Upper lobe of left lung (tissue), 6 donors: ENCODE measurements at regions not wholly inside any gene's neighbourhood (a gene's known extent, or its start where the extent isn't known, plus 50 kb on each side); places are given as distances from the start of the nearest gene placed in this dataset.

ENCODE experiments used
- ATAC-seq, 2 donors: fragments of 200-7000 bp; cut with Tn5 transposase; one replicate each; pipeline ENCODE4 v1.9.1; 2022; ENCODE audit warnings: mild to moderate bottlenecking in 2 of 2, moderate library complexity in 2 of 2; ENCODE audit not compliant: low FRiP score in 2 of 2
- DNase-seq, 2 donors: peaks; one replicate each; pipeline ENCODE4 v3.0.0-alpha.2; 2019 to 2020
- H3K27ac ChIP-seq, 4 donors: fragments of 200-600 bp; sonication (generic); one replicate each; pipeline ENCODE4 v1.5.1; 2016 to 2019
- H3K27me3 ChIP-seq, 4 donors: fragments of 200-600 bp; sonication (generic); one replicate each; pipeline ENCODE4 v1.5.1; 2017 to 2019
- H3K36me3 ChIP-seq, 4 donors: fragments of 200-600 bp; sonication (generic); one replicate each; pipeline ENCODE4 v1.5.1; 2016 to 2019
- H3K4me1 ChIP-seq, 4 donors: fragments of 200-600 bp; sonication (generic); one replicate each; pipeline ENCODE4 v1.5.1; 2018 to 2019
- H3K4me3 ChIP-seq, 4 donors: fragments of 200-600 bp; sonication (generic); one replicate each; pipeline ENCODE4 v1.5.1; 2017 to 2019; ENCODE audit warnings: mild to moderate bottlenecking in 2 of 4, moderate library complexity in 1 of 4
- H3K9me3 ChIP-seq, 4 donors: fragments of 200-600 bp; sonication (generic); one replicate each; pipeline ENCODE4 v1.5.1; 2018 to 2019
- CTCF ChIP-seq, 6 experiments: fragments of 450-650 bp in 4 of 6; fragments of 200-600 bp in 2 of 6; sonication (generic) in 2 of 6; IDR thresholded peaks; one replicate each; pipeline ENCODE4 v1.5.1; 2016 to 2019; ENCODE audit warnings: antibody characterized with exemption in 6 of 6
- EP300 ChIP-seq, 4 donors: sonication (generic); formaldehyde crosslinking; IDR thresholded peaks; one replicate each; pipeline ENCODE4 v1.5.1; 2017; ENCODE audit warnings: antibody characterized with exemption in 4 of 4, control low read depth in 2 of 4
- POLR2A ChIP-seq, 4 donors: fragments of 450-650 bp; IDR thresholded peaks; one replicate each; pipeline ENCODE4 v1.5.1; 2016 to 2017; ENCODE audit warnings: antibody characterized with exemption in 4 of 4, mild to moderate bottlenecking in 2 of 4
- POLR2AphosphoS5 ChIP-seq, 2 donors: sonication (generic); formaldehyde crosslinking; IDR thresholded peaks; one replicate each; pipeline ENCODE4 v1.5.1; 2017; ENCODE audit warnings: antibody characterized with exemption in 2 of 2
- WGBS, 2 donors: methylation state at CpG; one replicate each; pipeline ENCODE4 v1.1.5; 2017 to 2018; 5-methylcytosine and 5-hydroxymethylcytosine counted together
- donor health status: DM: no; HTN: no; CAD: no; lungs with moderate emphysema.
- donor health status: DM: no; HTN: yes; CAD: no; lungs with severe emphysema.

DNA sequence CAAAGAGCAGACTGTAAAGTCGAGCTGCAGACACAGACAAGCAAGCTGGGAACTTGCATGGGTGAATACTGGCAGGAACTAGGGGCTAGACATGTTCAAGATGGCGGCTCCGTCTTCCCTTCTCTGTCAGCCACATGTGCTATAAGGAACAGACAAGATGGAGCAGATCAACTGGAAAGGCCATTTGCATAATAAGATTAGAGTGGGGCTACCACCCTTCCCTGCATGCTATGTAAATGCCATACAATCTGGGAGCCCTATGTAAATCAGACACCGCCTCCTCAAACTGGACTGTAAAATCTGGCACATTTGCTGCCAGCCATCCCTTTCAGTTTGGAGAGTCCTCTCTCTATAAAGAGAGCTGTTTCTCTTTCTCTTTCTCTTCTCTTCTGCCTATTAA is 640.1 kb upstream of the CDH8 start:
- DNase-seq = no peak
- WGBS, 2 donors = 66 to 74% methylated on average over 4 of the region's 4 CpGs
- H3K4me1 ChIP-seq = no peaks in the 10 kb centered on the region
- no peaks in the 10 kb centered on the region for H3K27me3 ChIP-seq
- H3K36me3 ChIP-seq = no peaks in the 10 kb centered on the region
- no peak for TF ChIP-seq EP300 (IDR thresholded peaks at IDR 0.05)
- TF ChIP-seq POLR2A (IDR thresholded peaks at IDR 0.05) = no peak
- TF ChIP-seq POLR2AphosphoS5 (IDR thresholded peaks at IDR 0.05) = no peak
- TF ChIP-seq CTCF (IDR thresholded peaks at IDR 0.05) = no peak
- no peak for ATAC-seq
- H3K9me3 ChIP-seq = peaks cover 9 to 23% (median 13%) of the 10 kb centered on the region in 4 donors
- H3K4me3 ChIP-seq = no peak overlapping the region
- no peak overlapping the region for H3K27ac ChIP-seq

- no peak overlapping the region for H3K27ac ChIP-seq
- no peak for TF ChIP-seq EP300 (IDR thresholded peaks at IDR 0.05)
- TF ChIP-seq POLR2AphosphoS5 (IDR thresholded peaks at IDR 0.05) = no peak
- no peak for TF ChIP-seq POLR2A (IDR thresholded peaks at IDR 0.05)
- TF ChIP-seq CTCF (IDR thresholded peaks at IDR 0.05) = no peak
- 68 to 69% methylated on average over 1 of the region's 1 CpG for WGBS, 2 donors
- ATAC-seq = no peak
- H3K4me1 ChIP-seq = no peaks in the 10 kb centered on the region
- H3K9me3 ChIP-seq = no peaks in the 10 kb centered on the region
- H3K36me3 ChIP-seq = no peaks in the 10 kb centered on the region
- no peak overlapping the region for H3K4me3 ChIP-seq
- no peak for DNase-seq
- H3K27me3 ChIP-seq = no peaks in the 10 kb centered on the region
Measured at GRCh38 chr16:62665269-62665668, 629.0 kb upstream of the CDH8 start.

DNA sequence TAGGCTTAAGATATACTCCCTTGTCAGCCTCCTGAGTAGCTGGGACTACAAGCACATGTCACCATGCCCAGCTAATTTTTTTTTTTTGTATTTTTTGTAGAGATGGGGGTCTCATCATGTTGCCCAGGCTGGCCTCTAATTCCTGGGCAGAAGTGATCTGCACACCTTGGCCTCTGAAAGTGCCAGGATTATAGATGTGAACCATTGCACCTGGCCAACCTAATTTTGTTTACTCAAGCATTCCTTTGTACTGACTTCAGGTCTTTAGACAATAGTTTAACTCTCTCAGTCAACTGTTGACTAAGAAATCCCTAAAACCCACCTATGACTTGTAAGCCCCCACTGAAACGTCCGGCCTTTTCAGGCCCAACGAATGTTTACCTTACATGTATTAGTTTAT is 628.3 kb upstream of the CDH8 start:
- DNase-seq (no peak), ATAC-seq (no peak)
- Histone ChIP-seq H3K4me3 (no peak overlapping the region), H3K36me3 (no peaks in the 10 kb centered on the region), H3K4me1 (no peaks in the 10 kb centered on the region), H3K9me3 (no peaks in the 10 kb centered on the region), H3K27me3 (no peaks in the 10 kb centered on the region), H3K27ac (no peak overlapping the region)
- no peak for TF ChIP-seq EP300 (IDR thresholded peaks at IDR 0.05)
- TF ChIP-seq POLR2AphosphoS5 (IDR thresholded peaks at IDR 0.05) = no peak
- TF ChIP-seq CTCF (IDR thresholded peaks at IDR 0.05) = no peak
- TF ChIP-seq POLR2A (IDR thresholded peaks at IDR 0.05) = no peak
- 43 to 51% methylated on average over 3 of the region's 3 CpGs for WGBS, 2 donors

DNA sequence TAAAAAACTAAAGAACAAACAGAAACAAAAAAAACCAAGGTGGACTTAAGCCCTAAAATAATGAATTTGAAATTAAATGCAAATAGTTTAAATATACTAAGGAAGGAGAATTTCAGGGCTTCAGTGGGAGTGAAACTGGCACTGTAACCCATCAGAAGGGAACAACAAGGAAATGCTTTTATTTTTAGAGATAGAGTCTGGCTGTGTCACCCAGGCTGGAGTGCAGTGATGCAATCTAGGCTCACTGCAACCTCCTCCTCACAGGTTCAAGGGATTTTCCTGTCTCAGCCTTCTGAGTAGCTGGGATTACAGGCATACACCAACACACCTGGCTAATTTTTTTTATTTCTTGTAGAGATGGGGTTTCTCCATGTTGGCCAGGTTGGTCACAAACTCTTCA is 625.2 kb upstream of the CDH8 start:
- DNase-seq (no peak), ATAC-seq (no peak)
- H3K4me1 ChIP-seq = no peaks in the 10 kb centered on the region

More for the DNA sequence above, 625.2 kb upstream of the CDH8 start:
- TF ChIP-seq CTCF (IDR thresholded peaks at IDR 0.05) (no peak), POLR2AphosphoS5 (IDR thresholded peaks at IDR 0.05) (no peak), POLR2A (IDR thresholded peaks at IDR 0.05) (no peak)
- no peaks in the 10 kb centered on the region for H3K9me3 ChIP-seq
- H3K4me3 ChIP-seq = no peak overlapping the region
- no peak overlapping the region for H3K27ac ChIP-seq
- no peaks in the 10 kb centered on the region for H3K27me3 ChIP-seq
- H3K36me3 ChIP-seq = no peaks in the 10 kb centered on the region
